H1 (cell line): ENCODE measurements at regions not wholly inside any gene's neighbourhood (a gene's known extent, or its start where the extent isn't known, plus 50 kb on each side); places are given as distances from the start of the nearest gene placed in this dataset.

Source experiments
- CTCF ChIA-PET: fragments of 300-600 bp; sonication (Branson Sonifier 250); formaldehyde crosslinking; loops from one replicate; lab custom pipeline; 2021; ENCODE audit not compliant: partially characterized antibody; lab: Charles Lee
- POLR2A ChIA-PET: fragments of 300-600 bp; sonication (Branson Sonifier 250); formaldehyde crosslinking; loops from one replicate; lab custom pipeline; 2021; ENCODE audit warnings: inconsistent platforms; ENCODE audit not compliant: partially characterized antibody; lab: Charles Lee
- DNase-seq, 2 experiments: peaks; one replicate each; pipeline versions ENCODE4 v3.0.0 to v3.0.0-alpha.2; 2010 to 2022; ENCODE audit warnings: low spot score in 2 of 2, low read depth in 1 of 2, mixed read lengths in 1 of 2
- FAIRE-seq: peaks from 2 replicates; lab custom pipeline; 2011; peaks lifted over from hg19 to GRCh38; lab: Jason Lieb, UNC
- H2AFZ ChIP-seq: 2 replicates; pipeline ENCODE4 v1.8.1; 2012; ENCODE audit warnings: low read length, inconsistent platforms
- H2AK5ac ChIP-seq: 2 replicates; pipeline ENCODE4 v1.6.1; 2013; ENCODE audit warnings: low read depth, low read length
- H2BK120ac ChIP-seq: replicated peaks from 2 replicates; pipeline ENCODE3; 2013; ENCODE audit warnings: low read depth, low read length, inconsistent platforms
- H2BK12ac ChIP-seq: 2 replicates; pipeline ENCODE4 v1.6.1; 2013; ENCODE audit warnings: low read depth, low read length
- H2BK15ac ChIP-seq: 2 replicates; pipeline ENCODE4 v1.6.1; 2013; ENCODE audit warnings: low read length
- H2BK20ac ChIP-seq: 2 replicates; pipeline ENCODE4 v1.6.1; 2013; ENCODE audit warnings: low read length
- H2BK5ac ChIP-seq: 2 replicates; pipeline ENCODE4 v1.6.1; 2013; ENCODE audit warnings: low read depth, low read length
- H3K14ac ChIP-seq: 2 replicates; pipeline ENCODE4 v1.6.1; 2013; ENCODE audit warnings: inconsistent platforms; ENCODE audit not compliant: insufficient read length
- H3K18ac ChIP-seq: 2 replicates; pipeline ENCODE4 v1.6.1; 2013; ENCODE audit warnings: low read length; ENCODE audit errors: extremely low read depth
- H3K23ac ChIP-seq: 2 replicates; pipeline ENCODE4 v1.6.1; 2013; ENCODE audit warnings: inconsistent platforms; ENCODE audit not compliant: insufficient read length
- H3K23me2 ChIP-seq: 2 replicates; pipeline ENCODE4 v1.6.1; 2013; ENCODE audit warnings: low read depth, low read length
- H3K27ac ChIP-seq: 2 replicates; pipeline ENCODE4 v1.6.1; 2011; ENCODE audit warnings: low read depth, low read length, inconsistent platforms
- H3K27me3 ChIP-seq, 4 experiments: replicated peaks in 1 of 4; 1 replicate in 1 of 4; 2 replicates in 3 of 4; pipeline versions ENCODE4 v1.6.1 to v1.8.1; 2011 to 2013; ENCODE audit warnings: low read length in 3 of 4, mild to moderate bottlenecking in 3 of 4, inconsistent platforms in 2 of 4, mixed read lengths in 2 of 4, moderate library complexity in 1 of 4; ENCODE audit not compliant: control insufficient read depth in 3 of 4, insufficient read depth in 3 of 4; ENCODE audit errors: extremely low read depth in 1 of 4
- H3K36me3 ChIP-seq, 4 experiments: 2 replicates each; pipeline versions ENCODE4 v1.6.1 to v1.8.1; 2011 to 2013; ENCODE audit warnings: mild to moderate bottlenecking in 4 of 4, low read length in 3 of 4, moderate library complexity in 2 of 4, control low read depth in 1 of 4, inconsistent platforms in 1 of 4; ENCODE audit not compliant: insufficient read depth in 4 of 4, control insufficient read depth in 2 of 4
- H3K4ac ChIP-seq: replicated peaks from 2 replicates; pipeline ENCODE3; 2013; ENCODE audit warnings: low read length, low read depth, mixed read lengths, inconsistent platforms; ENCODE audit not compliant: insufficient read length
- H3K4me1 ChIP-seq, 4 experiments: replicated peaks in 1 of 4; 1 replicate in 1 of 4; 2 replicates in 3 of 4; pipeline versions ENCODE4 v1.6.1 to v1.8.1; 2011 to 2013; ENCODE audit warnings: low read length in 3 of 4, inconsistent platforms in 2 of 4, mixed read lengths in 1 of 4; ENCODE audit not compliant: insufficient read depth in 4 of 4, control insufficient read depth in 3 of 4
- H3K4me2 ChIP-seq, 2 experiments: 2 replicates each; pipeline versions ENCODE4 v1.6.1 to v1.8.1; 2011 to 2013; ENCODE audit warnings: low read depth in 2 of 2, low read length in 2 of 2, control low read depth in 1 of 2, inconsistent platforms in 1 of 2, mild to moderate bottlenecking in 1 of 2; ENCODE audit not compliant: insufficient read depth in 1 of 2
- H3K4me3 ChIP-seq, 4 experiments: fragments of 200-600, 300-600 bp in 1 of 4; sonication (generic), shearing (Covaris generic), sonication (Bioruptor Twin) in 1 of 4; 2 replicates each; pipeline versions ENCODE4 v1.5.1 to v1.8.1; 2011 to 2016; ENCODE audit warnings: low read length in 4 of 4, low read depth in 3 of 4, control low read depth in 2 of 4, inconsistent platforms in 2 of 4, mild to moderate bottlenecking in 2 of 4, mixed read lengths in 1 of 4, moderate library complexity in 1 of 4; ENCODE audit not compliant: insufficient read depth in 2 of 4; ENCODE audit errors: extremely low read depth in 1 of 4
- H3K56ac ChIP-seq: replicated peaks from 2 replicates; pipeline ENCODE3; 2013; ENCODE audit warnings: low read depth, mild to moderate bottlenecking, mixed read lengths, low read length, inconsistent platforms; ENCODE audit not compliant: insufficient read length
- H3K79me1 ChIP-seq: 2 replicates; pipeline ENCODE4 v1.6.1; 2013; ENCODE audit warnings: low read depth, low read length, control low read depth
- H3K79me2 ChIP-seq, 2 experiments: 2 replicates each; pipeline versions ENCODE4 v1.6.1 to v1.8.1; 2012 to 2013; ENCODE audit warnings: low read length in 2 of 2, mild to moderate bottlenecking in 2 of 2, inconsistent platforms in 1 of 2; ENCODE audit not compliant: insufficient read depth in 2 of 2, control insufficient read depth in 1 of 2
- H3K9ac ChIP-seq, 4 experiments: replicated peaks in 1 of 4; 1 replicate in 1 of 4; 2 replicates in 3 of 4; pipeline versions ENCODE4 v1.6.1 to v1.8.1; 2011 to 2013; ENCODE audit warnings: low read depth in 3 of 4, low read length in 3 of 4, control low read depth in 2 of 4, mild to moderate bottlenecking in 2 of 4, moderate library complexity in 2 of 4, inconsistent platforms in 1 of 4; ENCODE audit errors: extremely low read depth in 1 of 4
- H3K9me3 ChIP-seq, 2 experiments: 2 replicates each; pipeline versions ENCODE4 v1.6.1 to v1.8.1; 2012 to 2013; ENCODE audit warnings: mild to moderate bottlenecking in 2 of 2, moderate library complexity in 2 of 2, control low read depth in 1 of 2, inconsistent platforms in 1 of 2, low read depth in 1 of 2, low read length in 1 of 2, mixed read lengths in 1 of 2; ENCODE audit not compliant: insufficient read depth in 2 of 2
- H4K20me1 ChIP-seq, 2 experiments: replicated peaks in 1 of 2; 2 replicates each; pipeline versions ENCODE3 to v1.8.1; 2011 to 2013; ENCODE audit warnings: inconsistent platforms in 2 of 2, low read length in 2 of 2, mild to moderate bottlenecking in 1 of 2; ENCODE audit not compliant: insufficient read depth in 2 of 2, control insufficient read depth in 1 of 2
- H4K5ac ChIP-seq: 2 replicates; pipeline ENCODE4 v1.6.1; 2013; ENCODE audit warnings: low read length, low read depth, mixed read lengths, inconsistent platforms; ENCODE audit not compliant: insufficient read length
- H4K8ac ChIP-seq: 2 replicates; pipeline ENCODE4 v1.8.0; 2013; ENCODE audit warnings: mild to moderate bottlenecking, moderate library complexity, low read length, inconsistent platforms; ENCODE audit not compliant: insufficient read depth; ENCODE audit errors: extremely low read depth
- H4K91ac ChIP-seq: replicated peaks from 2 replicates; pipeline ENCODE3; 2013; ENCODE audit warnings: low read length, mixed read lengths, inconsistent platforms; ENCODE audit not compliant: insufficient read length
- CEBPB ChIP-seq: IDR thresholded peaks from 2 replicates; pipeline ENCODE4 v1.6.1; 2012; ENCODE audit warnings: low read depth, low read length
- CHD1 ChIP-seq: IDR thresholded peaks from 2 replicates; pipeline ENCODE4 v1.6.1; 2012; ENCODE audit warnings: low read depth, low read length, improper control_type of control experiment
- EGR1 ChIP-seq: IDR thresholded peaks from 2 replicates; pipeline ENCODE4 v1.6.1; 2011; ENCODE audit warnings: low read depth, low read length, borderline replicate concordance
- GABPA ChIP-seq: IDR thresholded peaks from 2 replicates; pipeline ENCODE4 v1.6.1; 2011; ENCODE audit warnings: mild to moderate bottlenecking, low read length, moderate library complexity, borderline replicate concordance; ENCODE audit not compliant: insufficient read depth
- MAFK ChIP-seq: IDR thresholded peaks from 2 replicates; pipeline ENCODE4 v1.6.1; 2012; ENCODE audit warnings: low read depth, mild to moderate bottlenecking, improper control_type of control experiment, low read length
- NRF1 ChIP-seq: IDR thresholded peaks from 2 replicates; pipeline ENCODE4 v1.6.1; 2011; ENCODE audit warnings: mild to moderate bottlenecking, low read depth, low read length, improper control_type of control experiment
- PHF8 ChIP-seq: fragments of 200-600 bp; sonication (generic); conservative IDR thresholded peaks from 2 replicates; pipeline ENCODE4 v1.7.1; 2012; ENCODE audit warnings: low read depth, mild to moderate bottlenecking, inconsistent platforms, low read length, moderate library complexity
- WGBS, 2 experiments: shearing (Covaris generic) in 1 of 2; methylation state at CpG; one replicate each; pipeline versions ENCODE4 v1.1.6 to v1.1.7; 2013 to 2015; ENCODE audit warnings: low lambda C conversion rate in 2 of 2, mixed read lengths in 2 of 2, inconsistent platforms in 1 of 2, low coverage in 1 of 2, missing lambda C conversion rate in 1 of 2; ENCODE audit not compliant: insufficient replicate concordance in 2 of 2, insufficient coverage in 1 of 2, insufficient read length in 1 of 2; ENCODE audit errors: extremely low coverage in 1 of 2, missing lambda C conversion rate in 1 of 2; 5-methylcytosine and 5-hydroxymethylcytosine counted together
- TF ChIP-seq, protein P1 (sequence below): IDR thresholded peaks from 2 replicates; pipeline ENCODE4 v1.6.1; 2012; ENCODE audit warnings: inconsistent platforms

DNA sequence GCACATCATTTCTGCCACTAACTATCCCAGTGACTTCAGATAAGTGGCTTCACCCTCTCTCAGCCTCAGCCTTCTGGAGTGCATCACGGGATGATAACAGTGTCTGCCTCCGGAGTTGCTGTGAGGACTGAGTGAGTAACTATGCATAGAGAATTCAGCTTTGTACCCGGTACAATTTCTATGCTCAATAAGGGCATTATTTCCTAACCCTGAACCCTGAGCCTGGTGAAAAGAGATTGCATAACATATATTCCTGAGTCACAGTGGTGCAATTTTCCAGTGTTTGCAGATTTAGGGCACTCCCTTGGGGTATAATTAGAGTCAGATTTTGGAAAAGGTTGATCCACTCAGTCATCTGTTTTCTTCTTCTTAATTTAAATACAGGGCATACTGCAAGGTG is 181.1 kb downstream of the PTPN11 start:
- Histone ChIP-seq H3K79me2 (no peaks in the 10 kb centered on the region), H2BK12ac (no peak overlapping the region), H3K56ac (no peak overlapping the region), H3K4me2 (no peak overlapping the region), H3K36me3 (no peaks in the 10 kb centered on the region), H4K91ac (no peak overlapping the region), H3K14ac (no peak overlapping the region), H2AK5ac (no peak overlapping the region), H3K9ac (no peak overlapping the region), H2AFZ (no peak overlapping the region), H3K4me3 (no peak overlapping the region), H2BK15ac (no peak overlapping the region), H3K23me2 (no peaks in the 10 kb centered on the region), H2BK5ac (no peak overlapping the region), H4K8ac (no peak overlapping the region), H3K4me1 (peaks cover 0 to 8% (median 3%) of the 10 kb centered on the region in 4 experiments; a peak in 4 of 7 replicates), H4K5ac (no peak overlapping the region), H3K27me3 (peaks cover 1 to 15% (median 8%) of the 10 kb centered on the region in 4 experiments; a peak in 5 of 7 replicates), H3K79me1 (no peaks in the 10 kb centered on the region), H3K4ac (no peak overlapping the region), H3K23ac (no peak overlapping the region), H3K9me3 (no peaks in the 10 kb centered on the region), H4K20me1 (no peaks in the 10 kb centered on the region), H3K27ac (no peak overlapping the region), H2BK120ac (no peak overlapping the region), H2BK20ac (no peak overlapping the region), H3K18ac (no peak overlapping the region)
- FAIRE-seq (no peak), DNase-seq (no peak)
- TF ChIP-seq CEBPB (no peak), EGR1 (no peak), NRF1 (no peak), CHD1 (no peak), MAFK (no peak), GABPA (no peak), PHF8 (no peak)
- TF ChIP-seq, protein P1, sequence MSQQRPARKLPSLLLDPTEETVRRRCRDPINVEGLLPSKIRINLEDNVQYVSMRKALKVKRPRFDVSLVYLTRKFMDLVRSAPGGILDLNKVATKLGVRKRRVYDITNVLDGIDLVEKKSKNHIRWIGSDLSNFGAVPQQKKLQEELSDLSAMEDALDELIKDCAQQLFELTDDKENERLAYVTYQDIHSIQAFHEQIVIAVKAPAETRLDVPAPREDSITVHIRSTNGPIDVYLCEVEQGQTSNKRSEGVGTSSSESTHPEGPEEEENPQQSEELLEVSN: no peak
- ChIA-PET POLR2A (no interaction called here), CTCF (interaction anchor here (1.2 kb wide), 1 partner anchor 60 kb away, joined by 4 read pairs; no protein-coding TSS in a partner anchor)
- 90% methylated on average over 3 of the region's 3 CpGs; no CpG with 5 or more reads in 1 of the 2 experiments for WGBS, 2 experiments
